ENCODE measurements at regions not wholly inside any gene's neighbourhood (a gene's known extent, or its start where the extent isn't known, plus 50 kb on each side); places are given as distances from the start of the nearest gene placed in this dataset.

GRCh38 chr5:98713027-98713426 lies 60.4 kb upstream of the RGMB start:
- no peak for TF ChIP-seq CTCF (IDR thresholded peaks at IDR 0.05)
- no peak overlapping the region for H3K4me3 ChIP-seq
- no peak for ATAC-seq (ENCODE audit: insufficient number of reproducible peaks, low FRiP score, low read depth)
- H3K27me3 ChIP-seq (replicated peaks; ENCODE audit: insufficient read depth), result no peaks in the 10 kb centered on the region
- no peaks in the 10 kb centered on the region for H3K4me1 ChIP-seq (ENCODE audit: control insufficient read depth in 1 of 2, low read depth in 2 of 2)
- H3K27ac ChIP-seq, result no peak overlapping the region
- no peak for DNase-seq (ENCODE audit: low spot score)
- H3K36me3 ChIP-seq, result no peaks in the 10 kb centered on the region
- H3K9me3 ChIP-seq, result no peaks in the 10 kb centered on the region

DNA sequence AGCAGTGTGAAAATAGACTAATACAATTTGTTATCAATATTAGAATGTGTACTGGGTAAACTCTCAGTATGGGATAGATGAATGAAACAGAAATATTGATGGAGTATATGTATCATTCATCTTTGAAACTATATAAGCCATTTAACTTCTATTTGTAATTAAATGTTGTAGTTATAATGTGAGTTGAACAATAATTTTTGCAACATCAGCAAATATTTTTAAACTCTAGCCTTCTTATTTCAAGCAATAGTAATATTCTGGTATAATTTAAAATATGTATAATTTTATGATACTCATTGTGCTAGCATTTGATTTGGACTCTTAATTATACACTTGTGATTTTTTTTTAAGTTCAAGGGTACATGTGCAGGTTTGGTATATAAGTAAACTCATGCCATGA lies 59.6 kb upstream of the RGMB start:
- DNase-seq (ENCODE audit: low spot score) (no peak), ATAC-seq (ENCODE audit: insufficient number of reproducible peaks, low FRiP score, low read depth) (no peak)
- Histone ChIP-seq H3K4me3 (no peak overlapping the region), H3K36me3 (no peaks in the 10 kb centered on the region), H3K27ac (no peak overlapping the region), H3K27me3 (replicated peaks; ENCODE audit: insufficient read depth) (no peaks in the 10 kb centered on the region), H3K4me1 (ENCODE audit: control insufficient read depth in 1 of 2, low read depth in 2 of 2) (no peaks in the 10 kb centered on the region), H3K9me3 (no peaks in the 10 kb centered on the region)
- no peak for TF ChIP-seq CTCF (IDR thresholded peaks at IDR 0.05)

DNA sequence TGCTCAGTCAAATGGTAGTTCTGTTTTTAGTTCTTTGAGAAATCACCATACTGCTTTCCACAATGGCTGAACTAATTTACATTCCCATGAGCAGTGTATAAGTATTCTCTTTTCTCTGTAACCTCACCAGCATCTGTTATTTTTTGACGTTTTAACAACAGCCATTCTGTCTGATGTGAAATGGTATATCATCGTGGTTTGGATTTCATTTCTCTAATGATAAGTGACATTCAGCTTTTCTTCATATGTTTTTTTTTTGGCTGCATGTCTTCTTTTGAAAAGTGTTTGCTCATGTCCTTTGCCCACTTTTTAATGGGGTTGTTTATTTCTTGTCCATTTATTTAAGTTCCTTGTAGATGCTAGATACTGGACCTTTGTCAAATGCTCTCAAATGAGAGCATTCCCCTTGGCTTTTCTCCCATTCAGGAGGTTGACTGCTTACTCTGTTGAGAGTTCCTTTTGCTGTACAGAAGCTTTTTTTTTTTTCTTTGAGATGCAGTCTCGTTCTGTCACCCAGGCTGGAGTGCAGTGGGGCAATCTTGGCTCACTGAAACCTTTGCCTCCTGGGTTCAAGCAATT lies 58.7 kb upstream of the RGMB start:
- ATAC-seq (ENCODE audit: insufficient number of reproducible peaks, low FRiP score, low read depth), result no peak
- H3K4me3 ChIP-seq, result no peak overlapping the region

DNA sequence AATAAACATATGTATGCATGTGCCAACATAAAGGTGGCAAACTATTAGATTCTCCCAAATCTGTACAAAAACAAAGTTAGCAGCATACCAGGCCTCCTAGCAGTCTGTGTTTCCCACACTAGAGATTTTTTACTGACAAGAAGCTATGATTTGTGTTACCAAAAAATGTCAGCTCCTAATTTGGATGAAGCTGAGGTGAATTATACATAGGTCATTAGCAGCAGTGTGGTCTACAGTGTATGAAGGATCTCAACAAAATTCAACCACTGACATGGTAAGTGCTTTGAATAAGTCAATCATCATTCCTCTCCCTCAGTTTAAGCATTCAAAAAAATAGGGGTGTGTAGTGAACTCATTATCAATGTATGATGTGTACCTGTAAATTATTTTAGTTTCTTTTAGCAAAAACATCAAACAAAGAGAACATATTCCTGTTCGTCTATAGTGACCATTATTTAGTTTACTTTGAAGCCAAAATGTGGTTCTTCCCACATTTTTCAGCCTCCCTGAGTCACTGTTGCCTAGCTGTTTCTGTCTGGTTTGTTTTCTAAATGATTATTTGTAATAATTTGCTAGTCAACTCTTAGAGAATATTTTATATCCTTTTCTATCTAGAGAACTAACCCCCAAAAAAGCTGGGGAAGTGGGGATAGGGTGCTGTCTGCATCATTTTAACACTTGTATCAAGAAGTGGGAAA lies 52.1 kb upstream of the RGMB start:
- no peak for DNase-seq (ENCODE audit: low spot score)
- ATAC-seq (ENCODE audit: insufficient number of reproducible peaks, low FRiP score, low read depth), result no peak
- no peaks in the 10 kb centered on the region for H3K4me1 ChIP-seq (ENCODE audit: control insufficient read depth in 1 of 2, low read depth in 2 of 2)
- no peaks in the 10 kb centered on the region for H3K36me3 ChIP-seq
- H3K9me3 ChIP-seq, result no peaks in the 10 kb centered on the region
- no peak overlapping the region for H3K27ac ChIP-seq
- no peak overlapping the region for H3K4me3 ChIP-seq
- no peaks in the 10 kb centered on the region for H3K27me3 ChIP-seq (replicated peaks; ENCODE audit: insufficient read depth)
- no peak for TF ChIP-seq CTCF (IDR thresholded peaks at IDR 0.05)

More for the DNA sequence above, 58.7 kb upstream of the RGMB start:
- Histone ChIP-seq H3K4me1 (ENCODE audit: control insufficient read depth in 1 of 2, low read depth in 2 of 2) (no peaks in the 10 kb centered on the region), H3K36me3 (no peaks in the 10 kb centered on the region), H3K9me3 (no peaks in the 10 kb centered on the region), H3K27me3 (replicated peaks; ENCODE audit: insufficient read depth) (no peaks in the 10 kb centered on the region), H3K27ac (no peak overlapping the region)
- no peak for TF ChIP-seq CTCF (IDR thresholded peaks at IDR 0.05)
- no peak for DNase-seq (ENCODE audit: low spot score)

DNA sequence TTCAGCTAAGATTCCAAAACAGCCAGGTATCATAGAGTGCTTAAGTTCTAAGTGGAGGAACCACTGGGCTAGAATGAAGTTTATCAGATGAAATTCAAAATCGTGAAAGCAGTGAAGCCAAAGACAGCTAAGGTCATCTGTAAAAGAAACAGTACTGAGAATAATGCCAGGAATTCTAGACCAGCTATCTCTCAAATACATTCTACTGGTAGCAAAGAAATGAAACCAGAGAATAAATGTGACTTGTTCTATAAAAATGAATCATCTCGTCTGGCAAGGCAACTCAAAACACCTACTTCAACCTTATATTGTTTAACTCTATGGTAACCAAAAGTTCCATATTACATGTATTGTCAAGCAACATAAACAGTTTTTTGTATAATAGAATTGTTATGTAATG lies 51.3 kb upstream of the RGMB start:
- no peak for TF ChIP-seq CTCF (IDR thresholded peaks at IDR 0.05)
- ATAC-seq (ENCODE audit: insufficient number of reproducible peaks, low FRiP score, low read depth), result no peak
- no peaks in the 10 kb centered on the region for H3K36me3 ChIP-seq
- H3K4me3 ChIP-seq, result no peak overlapping the region
- DNase-seq (ENCODE audit: low spot score), result no peak
- no peaks in the 10 kb centered on the region for H3K9me3 ChIP-seq
- H3K27me3 ChIP-seq (replicated peaks; ENCODE audit: insufficient read depth), result no peaks in the 10 kb centered on the region
- no peaks in the 10 kb centered on the region for H3K4me1 ChIP-seq (ENCODE audit: control insufficient read depth in 1 of 2, low read depth in 2 of 2)
- no peak overlapping the region for H3K27ac ChIP-seq

Measured in thoracic aorta (tissue), 2 donors.